Activated CD8-positive, alpha-beta memory T cell treated with anti-CD3 and anti-CD28 coated beads, Interleukin-2, amount 10 ng/mL, durations not matched to agents 7 days and 5 days (primary cell): ENCODE measurements at regions not wholly inside any gene's neighbourhood (a gene's known extent, or its start where the extent isn't known, plus 50 kb on each side); places are given as distances from the start of the nearest gene placed in this dataset.
"Not testable (repeated sequence)": the region's sequence is repeated elsewhere in the genome, so short reads cannot be mapped to it uniquely, and the experiment has no call there.

ENCODE experiments used
- ATAC-seq: fragments of 150-1000 bp; cut with Tn5 transposase; one replicate; pipeline ENCODE4 v1.10.0; 2021; ENCODE audit warnings: moderate library complexity
- CTCF ChIA-PET: fragments of 350-600 bp; sonication (Branson Sonifier 250); formaldehyde crosslinking; loops from one replicate; lab custom pipeline; 2021; ENCODE audit warnings: antibody characterized with exemption; lab: Charles Lee
- DNase-seq: peaks from one replicate; pipeline ENCODE4 v3.0.0-alpha.2; 2020
- H3K27ac Mint-ChIP-seq: one replicate; pipeline ENCODE4 v1.8.0; 2021; ENCODE audit warnings: mild to moderate bottlenecking, mixed read lengths
- H3K27me3 Mint-ChIP-seq: one replicate; pipeline ENCODE4 v1.8.0; 2021; ENCODE audit warnings: mixed read lengths
- H3K36me3 Mint-ChIP-seq: one replicate; pipeline ENCODE4 v1.8.0; 2021; ENCODE audit warnings: mild to moderate bottlenecking, mixed read lengths
- H3K4me1 Mint-ChIP-seq: one replicate; pipeline ENCODE4 v1.8.0; 2021; ENCODE audit warnings: mixed read lengths
- H3K4me3 Mint-ChIP-seq: one replicate; pipeline ENCODE4 v1.8.0; 2021; ENCODE audit warnings: mild to moderate bottlenecking, moderate library complexity, mixed read lengths
- H3K9me3 Mint-ChIP-seq: one replicate; pipeline ENCODE4 v1.8.0; 2022; ENCODE audit warnings: low read depth, mixed read lengths

DNA sequence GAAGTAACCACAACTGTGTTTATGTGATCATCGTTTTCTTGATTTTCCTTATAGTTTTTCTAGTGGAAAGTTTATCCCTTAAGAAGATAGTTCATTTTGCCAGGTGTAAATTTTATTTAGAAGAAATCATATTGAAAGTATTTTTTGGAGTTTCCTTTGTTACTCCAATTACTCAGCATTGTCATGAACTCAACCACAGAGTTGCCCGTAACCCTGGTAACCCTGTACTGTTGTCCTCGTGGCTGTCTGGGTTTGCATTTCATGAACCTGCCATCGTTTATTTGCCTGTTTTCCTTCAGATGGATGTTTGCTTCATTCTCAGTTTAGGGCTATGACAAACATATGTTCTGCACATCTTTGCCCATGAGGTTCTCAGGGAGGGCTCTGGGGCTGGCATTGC, 534.3 kb downstream of the GOLGA6L6 start:
- H3K27me3 Mint-ChIP-seq, H3K9me3 Mint-ChIP-seq, DNase-seq, CTCF ChIA-PET, H3K36me3 Mint-ChIP-seq, ATAC-seq, H3K4me3 Mint-ChIP-seq, H3K27ac Mint-ChIP-seq, H3K4me1 Mint-ChIP-seq: not testable (repeated sequence)

GRCh38 chr15:20003471-20003870, 538.1 kb downstream of the GOLGA6L6 start:
- H3K9me3 Mint-ChIP-seq, H3K27ac Mint-ChIP-seq, ATAC-seq, H3K4me1 Mint-ChIP-seq, H3K27me3 Mint-ChIP-seq, H3K36me3 Mint-ChIP-seq, H3K4me3 Mint-ChIP-seq, CTCF ChIA-PET, DNase-seq: not testable (repeated sequence)

DNA sequence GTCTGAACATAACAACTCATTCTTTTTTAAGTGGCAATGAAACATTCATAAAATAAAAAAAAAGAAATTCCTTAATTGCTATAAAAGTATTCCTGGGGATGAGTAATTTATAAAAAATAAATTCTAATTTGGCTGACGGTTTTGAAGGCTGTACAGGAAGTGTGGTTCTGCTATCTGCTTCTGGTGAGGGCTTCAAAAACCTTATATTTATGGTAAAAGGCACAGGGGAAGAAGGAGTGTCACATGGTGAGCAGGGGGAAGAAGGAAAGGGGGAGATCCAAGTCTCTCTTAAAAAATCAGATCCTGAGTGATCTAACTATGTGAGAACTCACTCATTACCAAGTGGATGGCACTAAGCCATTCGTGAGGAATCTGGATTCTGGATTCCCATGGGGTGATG, 539.0 kb downstream of the GOLGA6L6 start:
- H3K36me3 Mint-ChIP-seq, ATAC-seq, H3K9me3 Mint-ChIP-seq, H3K4me1 Mint-ChIP-seq, CTCF ChIA-PET, H3K4me3 Mint-ChIP-seq, DNase-seq, H3K27me3 Mint-ChIP-seq, H3K27ac Mint-ChIP-seq: not testable (repeated sequence)

- H3K36me3 Mint-ChIP-seq, CTCF ChIA-PET, H3K27ac Mint-ChIP-seq, H3K4me1 Mint-ChIP-seq, H3K9me3 Mint-ChIP-seq, H3K4me3 Mint-ChIP-seq, ATAC-seq, DNase-seq, H3K27me3 Mint-ChIP-seq: not testable (repeated sequence)
These were observed 544.9 kb downstream of the GOLGA6L6 start for GRCh38 chr15:19996574-19997194.

DNA sequence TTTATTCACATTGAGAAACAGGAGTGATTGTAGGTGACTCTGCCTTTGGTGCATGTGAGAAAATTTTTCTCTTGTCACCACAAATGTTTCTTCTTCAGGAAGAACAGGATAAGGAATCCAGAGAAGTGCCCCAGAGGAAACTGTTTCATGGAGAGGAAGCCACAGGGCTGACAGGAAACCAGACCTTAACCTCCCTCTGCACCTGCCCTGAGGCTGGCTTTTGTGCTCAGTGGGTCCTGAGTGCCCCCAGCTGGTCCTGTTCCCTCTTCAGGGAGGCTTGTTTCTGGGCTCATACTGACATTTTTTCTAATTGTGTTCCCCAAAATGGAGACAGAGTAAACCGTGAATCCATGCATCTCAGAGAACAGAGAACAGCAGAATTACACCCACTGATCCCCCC, 546.3 kb downstream of the GOLGA6L6 start:
- H3K36me3 Mint-ChIP-seq, H3K27ac Mint-ChIP-seq, H3K4me1 Mint-ChIP-seq, DNase-seq, H3K4me3 Mint-ChIP-seq, ATAC-seq, H3K27me3 Mint-ChIP-seq, CTCF ChIA-PET: not testable (repeated sequence)
- peaks cover 13% of the 10 kb centered on the region for H3K9me3 Mint-ChIP-seq

GRCh38 chr15:19992428-19992827, 549.2 kb downstream of the GOLGA6L6 start:
- Mint-ChIP-seq H3K4me1 (no peaks in the 10 kb centered on the region), H3K27ac (no peak overlapping the region), H3K9me3 (peaks cover 11% of the 10 kb centered on the region), H3K4me3 (no peak overlapping the region), H3K36me3 (no peaks in the 10 kb centered on the region), H3K27me3 (no peaks in the 10 kb centered on the region)
- ATAC-seq: no peak
- CTCF ChIA-PET: no interaction called here
- no peak for DNase-seq

GRCh38 chr15:19988094-19988660, 553.4 kb downstream of the GOLGA6L6 start:
- Mint-ChIP-seq H3K9me3 (peaks cover 16% of the 10 kb centered on the region), H3K4me1 (no peaks in the 10 kb centered on the region), H3K4me3 (no peak overlapping the region), H3K27me3 (no peaks in the 10 kb centered on the region), H3K36me3 (no peaks in the 10 kb centered on the region), H3K27ac (no peak overlapping the region)
- CTCF ChIA-PET: no interaction called here
- no peak for DNase-seq
- no peak for ATAC-seq

- Mint-ChIP-seq H3K9me3 (peaks cover 16% of the 10 kb centered on the region), H3K4me3 (no peak overlapping the region), H3K27ac (no peak overlapping the region), H3K27me3 (no peaks in the 10 kb centered on the region), H3K4me1 (no peaks in the 10 kb centered on the region), H3K36me3 (no peaks in the 10 kb centered on the region)
- DNase-seq (no peak), ATAC-seq (no peak)
- CTCF ChIA-PET: no interaction called here
These were observed 554.1 kb downstream of the GOLGA6L6 start for GRCh38 chr15:19987389-19988048.

DNA sequence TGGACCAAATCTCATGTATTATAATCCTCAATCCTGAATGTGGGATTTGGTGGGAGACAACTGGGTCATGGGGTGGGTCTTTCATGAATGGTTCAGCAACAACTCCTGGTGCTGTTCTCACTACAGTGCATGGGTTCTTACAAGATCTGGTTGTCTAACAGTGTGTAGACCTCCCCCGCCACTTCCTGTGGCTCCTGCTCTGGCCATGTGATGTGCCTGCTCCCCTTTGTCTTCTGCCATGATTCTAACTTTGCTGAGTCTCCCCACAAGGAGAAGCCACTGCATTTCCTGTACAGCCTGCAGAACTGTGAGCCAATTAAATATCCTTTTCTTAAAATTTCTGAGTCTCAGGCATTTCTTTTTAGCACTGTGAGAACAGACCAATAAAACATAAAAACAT, 557.5 kb downstream of the GOLGA6L6 start:
- H3K4me3 Mint-ChIP-seq: no peak overlapping the region
- no peak overlapping the region for H3K27ac Mint-ChIP-seq
- no peak for DNase-seq
- H3K36me3 Mint-ChIP-seq: no peaks in the 10 kb centered on the region
- H3K9me3 Mint-ChIP-seq: peaks cover 4% of the 10 kb centered on the region
- no peaks in the 10 kb centered on the region for H3K4me1 Mint-ChIP-seq
- ATAC-seq: no peak
- CTCF ChIA-PET: no interaction called here
- no peaks in the 10 kb centered on the region for H3K27me3 Mint-ChIP-seq

DNA sequence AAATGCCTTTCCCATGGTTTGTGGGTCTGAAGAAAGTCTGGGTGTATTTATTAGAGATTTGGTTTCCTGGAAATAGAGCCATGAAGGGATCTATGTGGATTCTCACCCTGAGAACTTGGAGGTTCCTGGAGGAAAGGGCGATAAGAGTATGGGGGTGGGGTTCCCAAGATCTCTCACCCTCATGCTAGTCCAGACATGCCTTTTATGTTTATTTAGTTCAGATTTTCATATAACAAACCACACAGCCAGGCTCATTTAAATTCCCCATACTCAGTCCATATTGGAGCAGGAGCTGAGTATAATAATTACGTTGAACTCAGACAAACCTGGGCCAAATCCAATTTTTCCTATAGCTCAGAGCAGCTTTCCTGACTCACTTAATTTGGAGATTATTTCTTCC, 566.6 kb downstream of the GOLGA6L6 start:
- Mint-ChIP-seq H3K36me3 (no peaks in the 10 kb centered on the region), H3K27ac (no peak overlapping the region), H3K4me3 (no peak overlapping the region), H3K27me3 (no peaks in the 10 kb centered on the region), H3K4me1 (no peaks in the 10 kb centered on the region), H3K9me3 (peaks cover 3% of the 10 kb centered on the region)
- ATAC-seq (no peak), DNase-seq (no peak)
- CTCF ChIA-PET: no interaction called here

- H3K27me3 Mint-ChIP-seq: no peaks in the 10 kb centered on the region
- ATAC-seq (no peak), DNase-seq (no peak)
- peaks cover 3% of the 10 kb centered on the region for H3K9me3 Mint-ChIP-seq
- no peak overlapping the region for H3K27ac Mint-ChIP-seq
- no peak overlapping the region for H3K4me3 Mint-ChIP-seq
- CTCF ChIA-PET: no interaction called here
- H3K4me1 Mint-ChIP-seq: no peaks in the 10 kb centered on the region
- H3K36me3 Mint-ChIP-seq: no peaks in the 10 kb centered on the region
These were observed 567.9 kb downstream of the GOLGA6L6 start for GRCh38 chr15:19973718-19974117.

DNA sequence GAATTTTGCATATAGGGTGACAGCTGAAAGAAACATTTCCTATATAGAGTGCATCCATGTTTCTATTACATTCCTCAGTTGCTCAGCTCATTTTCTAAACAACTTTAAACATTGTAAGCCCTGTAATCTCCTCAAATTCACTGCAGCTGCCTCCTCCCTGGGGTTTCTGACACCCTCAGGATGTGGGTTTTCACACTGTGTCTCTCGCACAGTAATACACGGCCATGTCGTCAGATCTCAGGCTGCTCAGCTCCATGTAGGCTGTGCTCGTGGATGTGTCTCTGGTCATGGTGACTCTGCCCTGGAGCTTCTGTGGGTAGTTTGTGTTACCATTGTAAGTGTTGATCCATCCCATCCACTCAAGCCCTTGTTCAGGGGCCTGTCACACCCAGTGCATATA, 569.0 kb downstream of the GOLGA6L6 start:
- DNase-seq, H3K27ac Mint-ChIP-seq, CTCF ChIA-PET, H3K27me3 Mint-ChIP-seq, ATAC-seq, H3K9me3 Mint-ChIP-seq, H3K4me1 Mint-ChIP-seq, H3K36me3 Mint-ChIP-seq, H3K4me3 Mint-ChIP-seq: not testable (repeated sequence)

DNA sequence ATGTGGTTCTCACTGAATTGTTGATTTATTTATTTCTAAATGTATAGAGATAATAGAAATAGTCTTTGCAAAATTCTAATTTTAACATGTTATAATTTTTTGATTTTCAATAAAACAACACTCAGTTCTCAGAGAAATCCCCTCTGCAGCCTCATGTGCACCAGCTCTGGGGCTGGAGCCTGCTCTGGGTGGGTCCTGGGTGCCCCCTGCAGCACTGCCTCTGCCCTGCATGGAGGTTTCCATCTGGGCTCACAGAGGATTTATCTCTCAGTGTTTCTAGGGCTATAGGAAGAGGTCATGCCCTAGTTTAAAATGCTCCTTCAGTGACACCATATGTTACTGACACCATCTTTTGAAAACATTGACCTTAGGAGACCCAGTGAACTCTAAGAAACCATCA, 576.0 kb downstream of the GOLGA6L6 start:
- not testable (repeated sequence) for H3K27ac Mint-ChIP-seq, H3K4me1 Mint-ChIP-seq, ATAC-seq

DNA sequence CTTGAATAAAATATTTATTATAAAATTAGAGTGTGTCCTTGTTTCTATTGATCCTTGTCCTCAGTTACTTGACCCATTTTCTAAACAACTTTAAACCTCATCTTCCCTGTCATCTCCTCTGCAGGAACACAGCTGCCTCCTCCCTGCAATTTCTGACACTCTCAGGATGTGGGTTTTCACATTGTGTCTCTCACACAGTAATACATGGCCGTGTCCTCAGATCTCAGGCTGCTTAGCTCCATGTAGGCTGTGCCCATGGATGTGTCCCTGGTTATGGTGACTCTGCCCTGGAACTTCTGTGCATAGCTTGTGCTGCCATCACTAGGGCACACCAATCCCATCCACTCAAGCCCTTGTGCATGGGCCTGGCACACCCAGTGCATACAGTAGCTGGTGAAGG, 577.1 kb downstream of the GOLGA6L6 start:
- H3K27ac Mint-ChIP-seq, H3K4me1 Mint-ChIP-seq, DNase-seq, CTCF ChIA-PET, H3K27me3 Mint-ChIP-seq, ATAC-seq, H3K36me3 Mint-ChIP-seq, H3K4me3 Mint-ChIP-seq: not testable (repeated sequence)
- H3K9me3 Mint-ChIP-seq: peaks cover 11% of the 10 kb centered on the region

More for the DNA sequence above, 576.0 kb downstream of the GOLGA6L6 start:
- H3K4me3 Mint-ChIP-seq, CTCF ChIA-PET, DNase-seq, H3K27me3 Mint-ChIP-seq, H3K36me3 Mint-ChIP-seq: not testable (repeated sequence)
- H3K9me3 Mint-ChIP-seq: peaks cover 11% of the 10 kb centered on the region
